HUES6 (cell line): ENCODE measurements at regions not wholly inside any gene's neighbourhood (a gene's known extent, or its start where the extent isn't known, plus 50 kb on each side); places are given as distances from the start of the nearest gene placed in this dataset.

Experiments
- H3K27ac ChIP-seq: 2 replicates; pipeline ENCODE4 v1.7.0; 2013; ENCODE audit warnings: low read depth, mild to moderate bottlenecking, low read length, inconsistent platforms
- H3K27me3 ChIP-seq: 2 replicates; pipeline ENCODE4 v1.6.1; 2013; ENCODE audit warnings: low read length; ENCODE audit not compliant: control insufficient read depth, insufficient read depth
- H3K36me3 ChIP-seq: 2 replicates; pipeline ENCODE4 v1.6.1; 2013; ENCODE audit warnings: low read length; ENCODE audit not compliant: control insufficient read depth, insufficient read depth
- H3K4me1 ChIP-seq: 2 replicates; pipeline ENCODE4 v1.6.1; 2013; ENCODE audit warnings: low read length; ENCODE audit not compliant: control insufficient read depth, insufficient read depth
- H3K4me3 ChIP-seq: 2 replicates; pipeline ENCODE4 v1.5.1; 2013; ENCODE audit warnings: low read depth, low read length
- H3K9ac ChIP-seq: one replicate; pipeline ENCODE4 v1.6.1; 2013; ENCODE audit warnings: mild to moderate bottlenecking, low read length
- H3K9me3 ChIP-seq: 2 replicates; pipeline ENCODE4 v1.6.1; 2013; ENCODE audit warnings: low read depth, low read length; ENCODE audit not compliant: control insufficient read depth, insufficient read depth

GRCh38 chr2:58826795-58827194 lies 585.7 kb upstream of the FANCL start:
- H3K27ac ChIP-seq: no peak overlapping the region
- H3K9ac ChIP-seq: no peak overlapping the region

GRCh38 chr2:58812771-58813344 lies 571.7 kb upstream of the FANCL start:
- H3K27me3 ChIP-seq: no peaks in the 10 kb centered on the region
- H3K36me3 ChIP-seq: no peaks in the 10 kb centered on the region
- H3K9me3 ChIP-seq: no peaks in the 10 kb centered on the region
- H3K9ac ChIP-seq: no peak overlapping the region
- H3K4me1 ChIP-seq: no peaks in the 10 kb centered on the region
- H3K27ac ChIP-seq: no peak overlapping the region
- no peak overlapping the region for H3K4me3 ChIP-seq

More at GRCh38 chr2:58826795-58827194, 585.7 kb upstream of the FANCL start:
- Histone ChIP-seq H3K4me3 (no peak overlapping the region), H3K27me3 (no peaks in the 10 kb centered on the region), H3K36me3 (no peaks in the 10 kb centered on the region), H3K4me1 (peaks cover 7% of the 10 kb centered on the region), H3K9me3 (no peaks in the 10 kb centered on the region)

GRCh38 chr2:58805126-58805525 lies 564.0 kb upstream of the FANCL start:
- Histone ChIP-seq H3K9me3 (no peaks in the 10 kb centered on the region), H3K4me1 (no peaks in the 10 kb centered on the region; the same call in 1 of the 2 replicates), H3K36me3 (no peaks in the 10 kb centered on the region), H3K27me3 (no peaks in the 10 kb centered on the region), H3K4me3 (no peak overlapping the region), H3K9ac (no peak overlapping the region), H3K27ac (no peak overlapping the region)

GRCh38 chr2:58803192-58803591 lies 562.1 kb upstream of the FANCL start:
- Histone ChIP-seq H3K4me1 (no peaks in the 10 kb centered on the region; the same call in 1 of the 2 replicates), H3K9me3 (no peaks in the 10 kb centered on the region), H3K36me3 (no peaks in the 10 kb centered on the region), H3K4me3 (no peak overlapping the region), H3K27me3 (no peaks in the 10 kb centered on the region), H3K27ac (no peak overlapping the region), H3K9ac (no peak overlapping the region)

GRCh38 chr2:58800881-58801280 lies 559.8 kb upstream of the FANCL start:
- no peaks in the 10 kb centered on the region for H3K9me3 ChIP-seq
- no peaks in the 10 kb centered on the region for H3K36me3 ChIP-seq
- no peak overlapping the region for H3K27ac ChIP-seq
- no peaks in the 10 kb centered on the region for H3K4me1 ChIP-seq
- no peaks in the 10 kb centered on the region for H3K27me3 ChIP-seq
- H3K4me3 ChIP-seq: no peak overlapping the region
- no peak overlapping the region for H3K9ac ChIP-seq

GRCh38 chr2:58798676-58799208 lies 557.6 kb upstream of the FANCL start:
- Histone ChIP-seq H3K9ac (no peak overlapping the region), H3K27ac (no peak overlapping the region), H3K9me3 (no peaks in the 10 kb centered on the region), H3K27me3 (no peaks in the 10 kb centered on the region), H3K4me1 (no peaks in the 10 kb centered on the region), H3K4me3 (no peak overlapping the region), H3K36me3 (no peaks in the 10 kb centered on the region)

GRCh38 chr2:58796239-58796910 lies 555.2 kb upstream of the FANCL start:
- no peaks in the 10 kb centered on the region for H3K4me1 ChIP-seq
- H3K27ac ChIP-seq: no peak overlapping the region
- H3K9me3 ChIP-seq: no peaks in the 10 kb centered on the region
- H3K4me3 ChIP-seq: no peak overlapping the region
- no peak overlapping the region for H3K9ac ChIP-seq
- H3K27me3 ChIP-seq: no peaks in the 10 kb centered on the region
- no peaks in the 10 kb centered on the region for H3K36me3 ChIP-seq

- no peak overlapping the region for H3K27ac ChIP-seq
- H3K4me1 ChIP-seq: no peaks in the 10 kb centered on the region
- H3K4me3 ChIP-seq: no peak overlapping the region
- no peaks in the 10 kb centered on the region for H3K27me3 ChIP-seq
- no peak overlapping the region for H3K9ac ChIP-seq
- no peaks in the 10 kb centered on the region for H3K9me3 ChIP-seq
- no peaks in the 10 kb centered on the region for H3K36me3 ChIP-seq
Measured at GRCh38 chr2:58794916-58795315, 553.8 kb upstream of the FANCL start.

GRCh38 chr2:58794103-58794502 lies 553.0 kb upstream of the FANCL start:
- no peak overlapping the region for H3K9ac ChIP-seq
- no peaks in the 10 kb centered on the region for H3K9me3 ChIP-seq
- H3K27ac ChIP-seq: no peak overlapping the region
- H3K4me3 ChIP-seq: no peak overlapping the region
- H3K4me1 ChIP-seq: no peaks in the 10 kb centered on the region
- no peaks in the 10 kb centered on the region for H3K36me3 ChIP-seq
- no peaks in the 10 kb centered on the region for H3K27me3 ChIP-seq

- no peak overlapping the region for H3K4me3 ChIP-seq
- no peaks in the 10 kb centered on the region for H3K4me1 ChIP-seq
- no peaks in the 10 kb centered on the region for H3K36me3 ChIP-seq
- H3K9me3 ChIP-seq: no peaks in the 10 kb centered on the region
- no peaks in the 10 kb centered on the region for H3K27me3 ChIP-seq
- H3K9ac ChIP-seq: no peak overlapping the region
- no peak overlapping the region for H3K27ac ChIP-seq
Measured at GRCh38 chr2:58788402-58788801, 547.3 kb upstream of the FANCL start.

- no peaks in the 10 kb centered on the region for H3K36me3 ChIP-seq
- H3K4me1 ChIP-seq: peaks cover 2% of the 10 kb centered on the region; the same call in 1 of the 2 replicates
- H3K9ac ChIP-seq: no peak overlapping the region
- H3K4me3 ChIP-seq: no peak overlapping the region
- no peak overlapping the region for H3K27ac ChIP-seq
- no peaks in the 10 kb centered on the region for H3K27me3 ChIP-seq
- no peaks in the 10 kb centered on the region for H3K9me3 ChIP-seq
Measured at GRCh38 chr2:58770846-58771245, 529.7 kb upstream of the FANCL start.
